Common myeloid progenitor, CD34-positive (primary cell): ENCODE measurements at regions not wholly inside any gene's neighbourhood (a gene's known extent, or its start where the extent isn't known, plus 50 kb on each side); places are given as distances from the start of the nearest gene placed in this dataset.

Experiments
- CTCF ChIA-PET: fragments of 350-600 bp; sonication (Branson Sonifier 250); formaldehyde crosslinking; loops from one replicate; lab custom pipeline; 2021; ENCODE audit warnings: antibody characterized with exemption; lab: Charles Lee
- POLR2A ChIA-PET: fragments of 350-600 bp; sonication (Branson Sonifier 250); formaldehyde crosslinking; loops from one replicate; lab custom pipeline; 2021; ENCODE audit warnings: antibody characterized with exemption; lab: Charles Lee
- DNase-seq, 3 donors: peaks; one replicate each; pipeline versions ENCODE4 v3.0.0 to v3.0.0-alpha.2; 2013
- H3K27ac ChIP-seq, 2 experiments: 1 replicate in 1 of 2; 2 replicates in 1 of 2; pipeline ENCODE4 v1.7.0; 2013; ENCODE audit warnings: inconsistent platforms in 2 of 2, low read length in 2 of 2, mild to moderate bottlenecking in 2 of 2, low read depth in 1 of 2, moderate library complexity in 1 of 2; ENCODE audit not compliant: severe bottlenecking in 2 of 2, insufficient read depth in 1 of 2, poor library complexity in 1 of 2
- H3K27me3 ChIP-seq, 5 experiments: replicated peaks in 2 of 5; 1 replicate in 3 of 5; 2 replicates in 2 of 5; pipeline versions ENCODE4 v1.6.1 to v1.7.0; 2013; ENCODE audit warnings: low read length in 4 of 5, mild to moderate bottlenecking in 2 of 5, moderate library complexity in 2 of 5, inconsistent platforms in 1 of 5; ENCODE audit not compliant: insufficient read depth in 5 of 5, control insufficient read depth in 4 of 5
- H3K36me3 ChIP-seq, 4 experiments: 1 replicate in 2 of 4; 2 replicates in 2 of 4; pipeline versions ENCODE4 v1.6.1 to v1.7.0; 2013; ENCODE audit warnings: low read length in 3 of 4, control low read depth in 1 of 4, mild to moderate bottlenecking in 1 of 4; ENCODE audit not compliant: control insufficient read depth in 4 of 4, insufficient read depth in 4 of 4
- H3K4me1 ChIP-seq, 4 experiments: 1 replicate in 3 of 4; 2 replicates in 1 of 4; pipeline versions ENCODE4 v1.6.1 to v1.7.1; 2013; ENCODE audit warnings: low read length in 3 of 4, mild to moderate bottlenecking in 3 of 4, control low read depth in 1 of 4, inconsistent platforms in 1 of 4, moderate library complexity in 1 of 4; ENCODE audit not compliant: control insufficient read depth in 4 of 4, insufficient read depth in 4 of 4; ENCODE audit errors: control extremely low read depth in 1 of 4
- H3K4me3 ChIP-seq, 7 experiments: 1 replicate in 4 of 7; 2 replicates in 3 of 7; pipeline versions ENCODE4 v1.5.1 to v1.7.0; 2013; ENCODE audit warnings: mild to moderate bottlenecking in 7 of 7, low read length in 6 of 7, moderate library complexity in 6 of 7, inconsistent platforms in 2 of 7, low read depth in 2 of 7, control low read depth in 1 of 7; ENCODE audit not compliant: insufficient read depth in 4 of 7, control insufficient read depth in 1 of 7; ENCODE audit errors: extremely low read depth in 1 of 7
- H3K9me3 ChIP-seq, 5 experiments: 1 replicate in 4 of 5; 2 replicates in 1 of 5; pipeline versions ENCODE4 v1.6.1 to v1.7.1; 2013; ENCODE audit warnings: low read length in 4 of 5, mild to moderate bottlenecking in 2 of 5, inconsistent platforms in 1 of 5, low read depth in 1 of 5, moderate library complexity in 1 of 5; ENCODE audit not compliant: control insufficient read depth in 4 of 5, insufficient read depth in 2 of 5; ENCODE audit errors: control extremely low read depth in 1 of 5
- WGBS: methylation state at CpG from one replicate; pipeline ENCODE4 v1.1.5; 2013; ENCODE audit not compliant: insufficient coverage; 5-methylcytosine and 5-hydroxymethylcytosine counted together

DNA sequence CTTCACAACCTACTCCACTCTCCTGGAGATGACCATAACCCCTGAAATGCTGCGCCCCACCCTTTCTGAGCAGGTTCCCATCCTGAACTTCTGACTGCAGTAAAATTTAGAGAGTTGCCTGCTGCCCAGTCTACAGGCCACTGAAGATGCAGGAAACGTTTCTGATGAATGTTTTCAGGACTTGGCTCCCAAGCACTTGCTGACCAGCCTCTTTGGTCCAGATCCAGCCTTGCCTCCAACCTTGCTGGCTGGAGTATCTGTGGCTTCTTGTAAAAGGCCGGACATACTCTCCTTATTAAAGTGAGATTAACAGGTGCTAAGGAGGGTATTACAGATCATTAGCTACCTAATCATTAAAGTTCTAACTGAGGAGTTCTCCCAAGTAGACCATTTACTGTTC lies 70.3 kb upstream of the STXBP6 start:
- WGBS: 94% methylated on average over 2 of the region's 3 CpGs
- CTCF ChIA-PET: interaction anchor here (1.0 kb wide), 1 partner anchor 389 kb away, joined by 3 read pairs; no protein-coding TSS in a partner anchor

DNA sequence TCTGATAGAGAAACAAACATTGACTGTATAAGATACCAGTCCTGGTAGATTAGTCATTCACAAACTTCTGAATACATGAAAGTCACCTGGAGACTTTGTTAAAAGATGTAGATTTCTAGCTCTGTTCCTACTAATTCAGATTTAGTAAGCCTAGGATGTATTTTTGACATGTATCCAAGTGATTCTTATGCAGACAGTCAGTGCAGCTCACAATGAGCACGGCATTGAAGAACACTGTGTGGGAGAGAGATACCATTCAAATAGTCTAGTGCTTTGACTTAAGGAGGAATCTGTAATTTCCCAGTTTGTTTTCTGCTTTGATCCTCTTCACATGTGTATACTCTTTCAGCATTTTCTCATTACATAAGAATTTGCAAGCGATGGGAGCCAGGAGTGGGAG lies 68.7 kb upstream of the STXBP6 start:
- Histone ChIP-seq H3K9me3 (no peaks in the 10 kb centered on the region), H3K27ac (no peak overlapping the region), H3K36me3 (no peaks in the 10 kb centered on the region), H3K27me3 (no peaks in the 10 kb centered on the region), H3K4me3 (no peak overlapping the region), H3K4me1 (no peaks in the 10 kb centered on the region)
- 100% methylated on average over 1 of the region's 2 CpGs for WGBS
- ChIA-PET POLR2A (no interaction called here), CTCF (interaction anchor here (1.8 kb wide), 1 partner anchor 14 kb away, joined by 7 read pairs; no protein-coding TSS in a partner anchor)
- DNase-seq: no peak

More for the DNA sequence above, 70.3 kb upstream of the STXBP6 start:
- POLR2A ChIA-PET: no interaction called here
- H3K9me3 ChIP-seq: no peaks in the 10 kb centered on the region
- no peaks in the 10 kb centered on the region for H3K27me3 ChIP-seq
- H3K36me3 ChIP-seq: no peaks in the 10 kb centered on the region
- H3K4me3 ChIP-seq: no peak overlapping the region
- H3K4me1 ChIP-seq: no peaks in the 10 kb centered on the region
- no peak for DNase-seq
- no peak overlapping the region for H3K27ac ChIP-seq

DNA sequence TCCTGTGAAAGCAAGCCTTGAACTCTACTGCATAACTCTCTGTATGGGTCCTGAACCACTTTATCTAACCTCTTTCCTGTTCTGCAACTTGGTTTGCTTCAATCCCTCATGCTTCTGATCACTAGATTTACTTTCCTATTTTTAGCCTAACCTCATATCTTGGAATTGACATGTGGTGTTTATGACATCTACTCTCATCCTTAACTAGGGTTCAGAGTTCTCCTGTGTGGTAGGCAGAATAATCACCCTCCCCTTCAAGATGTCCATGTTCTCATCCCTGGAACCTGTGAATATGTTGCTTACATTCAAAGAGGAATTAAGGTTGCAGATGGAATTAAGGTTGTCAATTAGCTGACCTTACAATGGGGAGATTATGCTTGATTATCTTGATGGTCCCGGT lies 67.4 kb upstream of the STXBP6 start:
- Histone ChIP-seq H3K36me3 (no peaks in the 10 kb centered on the region), H3K4me3 (no peak overlapping the region), H3K4me1 (no peaks in the 10 kb centered on the region), H3K9me3 (no peaks in the 10 kb centered on the region), H3K27ac (no peak overlapping the region), H3K27me3 (no peaks in the 10 kb centered on the region)
- POLR2A ChIA-PET: no interaction called here
- 100% methylated on average over 1 of the region's 1 CpG for WGBS
- CTCF ChIA-PET: no interaction called here
- DNase-seq: no peak

DNA sequence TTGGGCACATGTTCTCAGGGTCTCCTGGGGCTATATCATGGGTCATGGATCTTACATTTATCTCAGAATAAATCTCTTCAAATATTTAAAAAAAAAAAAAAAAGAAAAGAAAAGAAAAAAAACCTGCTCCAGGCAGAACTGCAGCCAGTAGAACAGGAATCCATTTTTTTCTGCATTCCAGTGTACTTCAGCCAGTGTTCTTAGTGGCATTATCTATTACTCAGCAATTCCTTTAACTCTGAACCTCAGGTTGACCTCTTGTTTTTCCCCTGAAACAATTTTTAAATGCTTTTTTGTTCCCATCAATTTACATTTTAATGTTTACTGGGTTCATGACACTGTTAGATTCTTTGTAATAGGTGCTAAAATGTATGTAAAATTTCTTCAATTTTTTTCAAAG lies 66.7 kb upstream of the STXBP6 start:
- Histone ChIP-seq H3K27me3 (no peaks in the 10 kb centered on the region), H3K4me3 (no peak overlapping the region), H3K9me3 (no peaks in the 10 kb centered on the region), H3K4me1 (no peaks in the 10 kb centered on the region), H3K27ac (no peak overlapping the region), H3K36me3 (no peaks in the 10 kb centered on the region)
- no peak for DNase-seq
- POLR2A ChIA-PET: no interaction called here
- CTCF ChIA-PET: no interaction called here

DNA sequence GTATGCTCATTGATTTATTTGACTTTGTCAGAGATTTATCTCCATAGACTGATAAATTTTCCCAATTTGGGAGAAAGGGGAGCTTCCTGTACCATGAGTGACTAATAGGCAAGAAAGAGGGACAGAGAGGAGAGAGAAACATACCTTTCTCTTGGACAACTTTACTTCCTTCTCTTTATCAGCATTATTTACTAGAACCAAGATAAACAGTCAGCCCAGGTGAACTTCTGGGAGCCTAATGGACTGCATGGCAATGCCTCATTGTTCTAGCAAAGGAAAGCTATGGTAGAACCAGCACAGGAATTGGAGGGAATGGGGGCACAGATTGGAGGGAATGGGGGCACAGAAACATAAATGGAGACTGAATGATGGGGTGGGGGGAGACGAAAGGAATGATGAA lies 63.4 kb upstream of the STXBP6 start:
- ChIA-PET CTCF (interaction anchor here (1.2 kb wide), 1 partner anchor 404 kb away, joined by 3 read pairs; no protein-coding TSS in a partner anchor), POLR2A (no interaction called here)
- no peaks in the 10 kb centered on the region for H3K4me1 ChIP-seq
- H3K4me3 ChIP-seq: no peak overlapping the region
- no peak overlapping the region for H3K27ac ChIP-seq
- DNase-seq: no peak
- no peaks in the 10 kb centered on the region for H3K27me3 ChIP-seq
- H3K36me3 ChIP-seq: no peaks in the 10 kb centered on the region
- WGBS: 89% methylated on average over 1 of the region's 1 CpG
- no peaks in the 10 kb centered on the region for H3K9me3 ChIP-seq

DNA sequence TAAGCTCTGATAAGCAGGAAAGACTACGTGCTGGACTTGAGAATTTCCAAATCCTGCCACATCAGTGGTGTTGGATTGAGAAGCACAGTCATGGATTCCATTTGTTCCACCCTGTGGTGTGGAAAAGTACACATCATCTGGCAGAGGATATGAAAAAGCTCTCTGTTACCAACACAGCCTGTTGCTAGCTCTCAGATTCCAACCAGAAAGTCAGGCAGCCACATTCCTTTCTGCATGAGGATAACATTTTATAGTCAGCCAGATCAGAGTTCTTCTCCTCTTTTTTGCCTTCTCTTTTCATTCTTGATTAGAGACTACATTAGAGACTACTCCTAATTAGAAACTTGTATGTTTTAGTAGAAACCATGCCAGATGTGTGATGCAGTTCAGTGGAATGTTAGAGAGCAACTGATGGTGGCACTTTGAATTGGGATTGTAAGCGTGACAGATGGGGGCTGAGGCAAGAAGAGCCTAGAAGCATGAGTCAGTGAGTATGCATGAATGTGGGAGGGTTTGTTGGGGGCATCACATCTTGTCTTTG lies 61.2 kb upstream of the STXBP6 start:
- DNase-seq: no peak
- POLR2A ChIA-PET: no interaction called here
- Histone ChIP-seq H3K27me3 (no peaks in the 10 kb centered on the region), H3K27ac (no peak overlapping the region), H3K4me3 (no peak overlapping the region), H3K4me1 (no peaks in the 10 kb centered on the region), H3K36me3 (no peaks in the 10 kb centered on the region), H3K9me3 (no peaks in the 10 kb centered on the region)
- 100% methylated on average over 2 of the region's 2 CpGs for WGBS
- CTCF ChIA-PET: no interaction called here

DNA sequence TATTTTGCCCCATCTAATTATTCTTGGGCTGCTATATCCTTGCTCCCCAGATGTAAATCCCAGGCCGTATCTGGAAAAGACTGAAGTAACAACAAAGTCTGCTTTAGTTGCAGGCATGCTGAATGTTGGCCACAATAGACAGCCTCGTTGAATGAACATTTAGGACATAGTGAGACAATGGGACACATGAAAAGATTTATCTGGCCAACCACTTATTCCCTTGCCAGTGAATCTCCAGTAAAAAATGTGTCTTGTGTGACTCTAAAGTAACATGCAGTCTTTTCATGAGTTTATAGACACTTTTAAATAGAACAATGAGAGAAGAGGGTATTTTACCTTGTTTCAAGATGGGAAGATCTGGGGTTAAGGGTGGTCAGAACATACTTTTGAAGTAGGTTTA lies 60.2 kb upstream of the STXBP6 start:
- no peaks in the 10 kb centered on the region for H3K9me3 ChIP-seq
- CTCF ChIA-PET: no interaction called here
- H3K36me3 ChIP-seq: no peaks in the 10 kb centered on the region
- H3K4me3 ChIP-seq: no peak overlapping the region
- WGBS: 95% methylated on average over 2 of the region's 2 CpGs
- H3K27ac ChIP-seq: no peak overlapping the region
- POLR2A ChIA-PET: no interaction called here
- H3K4me1 ChIP-seq: no peaks in the 10 kb centered on the region
- no peak for DNase-seq
- H3K27me3 ChIP-seq: no peaks in the 10 kb centered on the region
